B cell (primary cell): ENCODE measurements at regions not wholly inside any gene's neighbourhood (a gene's known extent, or its start where the extent isn't known, plus 50 kb on each side); places are given as distances from the start of the nearest gene placed in this dataset.

Experiments
- CTCF ChIP-seq: fragments of 200-600 bp; IDR thresholded peaks from one replicate; pipeline ENCODE4 v1.8.0; 2022; ENCODE audit warnings: antibody characterized with exemption, mild to moderate bottlenecking
- EZH2 ChIP-seq: IDR thresholded peaks from 2 replicates; pipeline ENCODE4 v1.6.1; 2012; ENCODE audit warnings: borderline replicate concordance, low read depth, mild to moderate bottlenecking, moderate library complexity, low read length; ENCODE audit not compliant: insufficient read depth, poor library complexity, severe bottlenecking

DNA sequence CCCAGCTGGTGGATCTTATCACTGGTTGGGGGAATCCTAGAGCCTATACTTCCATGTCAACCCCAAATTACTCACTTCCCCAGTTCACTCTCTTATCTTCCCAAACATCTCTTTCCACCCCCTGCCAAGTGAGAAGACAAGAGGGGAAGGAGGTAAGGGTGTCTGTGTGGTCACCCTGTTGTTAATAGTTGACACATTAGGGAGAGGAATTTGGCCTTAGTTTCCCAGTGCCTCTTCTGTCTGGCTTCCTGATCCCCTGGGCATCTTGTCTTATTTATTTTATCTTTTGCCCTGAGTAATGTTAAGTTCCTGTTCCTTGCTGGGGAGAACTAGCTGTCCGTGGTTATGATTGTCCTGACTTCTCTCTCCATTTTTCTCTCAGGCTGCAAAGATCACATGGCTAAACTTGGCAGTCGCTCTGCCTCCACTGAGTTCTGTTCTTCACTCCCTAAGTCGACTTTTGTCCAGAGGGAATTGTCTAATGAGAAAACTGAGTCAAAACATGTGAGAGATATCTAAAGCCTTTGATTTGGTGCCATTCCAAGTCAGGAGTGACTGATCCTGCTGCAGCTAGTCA lies 157.1 kb upstream of the SYT6 start:
- TF ChIP-seq CTCF: no peak
- TF ChIP-seq EZH2: no peak
